SHP77 (cell line): ENCODE measurements at regions not wholly inside any gene's neighbourhood (a gene's known extent, or its start where the extent isn't known, plus 50 kb on each side); places are given as distances from the start of the nearest gene placed in this dataset.

Experiments
- DNase-seq, 2 experiments: peaks; one replicate each; lab custom pipeline; 2025; lab: John Stamatoyannopoulos, UW

GRCh38 chr9:88658311-88658822, 123.4 kb downstream of the NXNL2 start:
- DNase-seq = no peak

DNA sequence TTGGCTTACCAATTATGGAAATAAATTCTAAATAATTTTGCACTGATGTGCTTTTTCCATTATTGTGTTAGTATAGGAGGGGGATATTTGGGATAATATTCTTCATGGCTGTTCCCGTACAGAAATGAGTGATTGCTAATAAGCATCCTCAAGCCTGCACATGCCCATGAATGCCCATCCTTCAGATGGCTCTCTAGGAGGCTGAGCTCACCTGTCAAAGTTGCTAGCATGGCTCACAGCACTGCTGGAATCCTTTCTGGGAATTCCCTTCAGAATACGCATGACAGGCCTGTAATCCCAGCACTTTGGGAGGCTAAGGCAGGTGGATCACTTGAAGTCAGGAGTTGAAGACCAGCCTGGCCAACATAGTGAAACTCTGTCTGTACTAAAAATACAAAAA, 124.1 kb downstream of the NXNL2 start:
- DNase-seq = no peak

DNA sequence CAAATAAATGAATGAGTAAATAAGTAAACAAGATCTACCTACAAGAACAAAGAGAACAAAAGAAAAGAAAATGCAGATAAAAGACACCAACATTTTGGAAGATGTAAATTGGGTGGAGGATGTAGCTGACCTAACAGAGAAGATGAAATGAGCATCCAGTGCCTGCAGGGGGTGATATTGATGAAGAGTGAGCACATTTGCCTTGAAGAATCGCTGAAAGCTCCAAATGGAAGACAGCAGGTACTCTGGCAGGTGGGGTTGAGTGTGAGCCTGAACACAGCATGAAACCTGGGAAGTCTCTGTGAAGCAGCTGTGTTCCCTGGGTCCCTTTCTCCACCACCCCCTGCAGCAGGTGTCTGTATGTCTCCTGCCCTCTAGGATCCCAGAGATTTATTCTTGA, 125.6 kb downstream of the NXNL2 start:
- DNase-seq = no peak

GRCh38 chr9:88661759-88662158, 126.8 kb downstream of the NXNL2 start:
- no peak for DNase-seq

GRCh38 chr9:88663771-88664419, 128.9 kb downstream of the NXNL2 start:
- no peak for DNase-seq

DNA sequence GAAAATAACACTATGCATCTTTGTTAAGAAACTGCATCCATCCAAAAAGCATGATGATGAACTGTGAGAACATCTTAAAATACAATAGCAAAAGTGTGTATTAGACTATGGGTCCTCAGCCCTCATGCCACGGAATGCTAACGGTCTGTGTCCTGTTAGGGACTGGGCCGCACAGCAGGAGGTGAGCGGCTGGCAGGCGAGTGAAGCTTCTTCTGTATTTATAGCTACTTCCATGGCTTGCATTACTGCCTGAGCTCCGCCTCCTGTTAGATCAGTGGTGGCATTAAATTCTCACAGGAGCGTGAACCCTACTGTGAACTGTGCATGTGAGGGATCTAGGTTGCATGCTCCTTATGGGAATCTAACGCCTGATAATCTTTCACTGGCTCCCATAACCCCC, 129.8 kb downstream of the NXNL2 start:
- DNase-seq = no peak

DNA sequence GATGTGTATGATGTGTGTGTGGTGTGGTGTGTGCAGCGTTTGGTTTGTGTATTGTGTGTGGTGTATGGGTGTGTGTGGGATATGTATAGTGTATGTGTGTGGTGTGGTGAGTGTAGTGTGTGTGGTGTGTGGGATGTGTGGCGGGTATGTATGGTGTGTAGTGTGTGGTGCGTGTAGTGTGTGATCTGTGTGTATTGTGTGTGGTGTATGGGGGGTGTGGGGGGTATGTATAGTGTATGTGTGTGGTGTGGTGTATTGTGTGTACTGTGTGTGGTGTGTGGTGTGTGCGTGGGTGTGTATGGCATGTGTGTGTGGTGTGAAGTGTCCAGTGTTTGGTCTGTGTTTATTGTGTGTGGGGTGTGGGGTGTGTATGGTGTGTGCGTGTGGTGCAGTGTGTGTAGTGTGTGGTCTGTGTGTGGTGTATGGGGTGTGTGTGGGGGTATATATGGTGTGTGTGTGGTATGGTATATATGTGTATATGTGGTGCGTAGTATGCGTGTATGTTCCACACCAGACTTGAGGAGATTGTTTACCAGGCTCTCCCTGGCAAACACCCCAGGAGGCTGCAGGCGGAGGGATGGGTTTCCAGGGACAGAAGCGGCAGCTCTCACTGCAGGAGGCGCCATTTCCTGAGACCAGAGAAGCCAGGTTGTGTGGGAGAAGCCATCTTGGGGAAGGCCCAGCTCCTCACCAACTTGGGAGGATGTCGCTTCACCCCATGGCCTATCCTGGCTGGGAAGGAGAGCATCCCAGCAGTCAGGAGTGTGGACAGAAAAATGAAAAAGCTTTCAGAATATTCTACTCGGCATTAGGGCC, 138.1 kb downstream of the NXNL2 start:
- no peak for DNase-seq

GRCh38 chr9:88673886-88674285, 138.9 kb downstream of the NXNL2 start:
- no peak for DNase-seq

DNA sequence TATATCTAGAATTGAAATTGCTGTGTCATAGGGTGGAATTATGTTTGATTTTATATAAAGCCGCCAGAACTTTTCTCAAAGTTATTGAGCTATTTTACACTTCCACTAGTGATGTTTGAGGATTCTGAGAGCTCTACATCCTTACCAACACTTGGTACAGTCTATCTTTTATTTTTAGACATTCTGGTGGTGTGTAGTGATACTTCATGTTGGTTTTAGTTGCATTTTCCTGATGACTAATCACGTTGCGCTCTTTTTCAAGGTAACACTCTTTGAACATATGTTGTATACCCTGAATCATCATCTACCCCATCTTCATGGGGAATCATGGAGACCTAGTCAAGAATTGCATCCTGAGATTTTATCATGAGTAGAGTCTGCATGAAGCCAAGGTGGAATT, 141.7 kb downstream of the NXNL2 start:
- DNase-seq = no peak

DNA sequence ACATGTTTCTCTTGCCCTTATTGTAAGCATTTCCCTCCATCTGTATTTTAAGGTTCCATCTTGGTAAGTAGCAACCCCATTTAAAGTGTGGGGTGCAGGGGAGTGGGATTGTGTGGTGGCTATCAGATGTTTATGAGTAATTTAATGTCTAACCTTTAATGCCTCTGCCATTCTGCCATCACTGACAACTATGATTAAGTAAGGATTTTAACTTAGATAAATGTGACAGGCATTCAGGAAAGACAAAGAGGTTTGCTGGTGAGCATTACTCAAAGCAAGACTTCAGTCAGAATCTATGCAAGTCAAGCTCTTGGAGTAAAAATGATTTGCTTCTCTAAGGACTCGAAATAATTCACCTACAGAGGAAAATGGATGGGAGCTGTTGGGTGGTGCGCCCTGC, 143.0 kb downstream of the NXNL2 start:
- no peak for DNase-seq

DNA sequence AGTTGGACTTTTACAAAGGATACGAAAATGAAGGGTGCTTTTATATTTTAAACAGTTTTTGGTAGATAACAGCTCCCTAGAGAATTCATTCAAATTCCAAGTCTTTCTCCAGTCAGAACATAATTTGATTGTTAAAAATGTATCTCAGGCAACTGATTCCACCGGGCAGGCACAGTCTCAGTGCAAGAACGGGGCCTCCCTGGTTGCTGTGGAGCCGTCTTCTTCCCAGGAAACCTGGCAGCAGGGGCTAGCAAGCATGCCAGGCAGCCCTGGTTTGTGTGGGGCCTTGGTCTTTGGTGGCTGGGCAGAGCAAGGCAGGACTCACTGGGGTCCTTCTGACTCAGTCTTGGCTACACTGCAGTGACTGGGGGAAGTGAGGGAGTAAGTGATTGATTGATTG, 143.5 kb downstream of the NXNL2 start:
- no peak for DNase-seq

DNA sequence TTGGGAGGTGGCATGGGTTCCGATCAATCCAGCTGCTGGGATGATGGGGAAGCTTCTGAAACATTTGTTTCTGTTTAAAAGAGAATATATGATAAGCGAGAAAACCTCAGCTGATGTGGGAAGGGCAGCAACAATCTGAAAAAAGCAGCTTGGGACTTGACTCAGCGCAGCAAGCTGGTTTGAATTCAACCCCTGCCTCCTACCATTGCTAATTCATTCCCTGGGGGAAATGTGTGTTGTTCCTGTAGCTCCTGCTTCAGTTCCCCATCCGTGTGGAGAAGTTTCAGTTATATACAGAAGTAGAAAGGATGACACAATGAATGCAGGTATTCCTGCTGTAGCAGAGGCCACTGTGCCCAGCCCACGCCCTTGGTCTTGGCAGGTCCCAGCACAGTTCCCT, 145.1 kb downstream of the NXNL2 start:
- no peak for DNase-seq

GRCh38 chr9:88680505-88681160, 145.7 kb downstream of the NXNL2 start:
- DNase-seq = no peak

DNA sequence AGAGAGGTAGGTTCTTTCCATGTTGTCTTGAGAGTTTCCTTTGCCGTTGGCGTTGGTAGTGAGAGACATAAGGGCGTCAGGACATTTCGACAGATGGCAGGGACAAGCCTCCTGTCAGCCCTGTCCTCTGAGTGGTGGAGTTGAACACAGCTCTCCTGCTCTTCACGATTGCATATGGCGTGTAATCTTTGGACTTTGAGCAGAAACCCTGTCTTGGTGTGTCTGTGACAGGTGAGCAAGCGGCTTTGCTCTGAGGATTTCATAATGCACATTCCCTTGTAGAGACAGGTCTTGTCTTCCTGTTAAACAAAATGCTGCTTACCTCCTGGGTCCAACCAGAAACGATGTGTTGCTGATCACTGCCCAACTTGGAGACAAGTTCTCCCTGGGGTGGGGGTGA, 146.5 kb downstream of the NXNL2 start:
- DNase-seq = no peak

- DNase-seq = no peak
Observed at GRCh38 chr9:88682431-88682831, 147.5 kb downstream of the NXNL2 start.

DNA sequence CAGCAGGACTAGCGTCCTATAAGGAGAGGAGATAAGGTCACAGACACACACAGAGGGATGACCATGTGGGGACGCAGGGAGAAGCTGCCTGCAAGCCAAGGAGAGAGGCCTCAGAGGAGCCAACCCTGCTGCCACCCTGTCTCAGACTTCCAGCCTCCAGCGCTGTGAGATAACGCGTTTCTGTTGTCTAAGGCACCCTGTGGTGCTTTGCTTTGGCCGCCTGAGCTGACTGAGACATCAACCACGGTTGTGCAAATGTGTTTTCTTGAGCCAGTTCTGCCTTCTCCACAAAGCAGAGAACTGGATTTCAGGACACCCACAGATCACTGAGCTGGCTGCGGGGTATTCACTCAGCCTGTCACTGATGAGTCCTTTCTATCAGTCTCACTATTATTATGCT, 149.1 kb downstream of the NXNL2 start:
- DNase-seq = no peak

GRCh38 chr9:88684845-88685244, 149.9 kb downstream of the NXNL2 start:
- no peak for DNase-seq

DNA sequence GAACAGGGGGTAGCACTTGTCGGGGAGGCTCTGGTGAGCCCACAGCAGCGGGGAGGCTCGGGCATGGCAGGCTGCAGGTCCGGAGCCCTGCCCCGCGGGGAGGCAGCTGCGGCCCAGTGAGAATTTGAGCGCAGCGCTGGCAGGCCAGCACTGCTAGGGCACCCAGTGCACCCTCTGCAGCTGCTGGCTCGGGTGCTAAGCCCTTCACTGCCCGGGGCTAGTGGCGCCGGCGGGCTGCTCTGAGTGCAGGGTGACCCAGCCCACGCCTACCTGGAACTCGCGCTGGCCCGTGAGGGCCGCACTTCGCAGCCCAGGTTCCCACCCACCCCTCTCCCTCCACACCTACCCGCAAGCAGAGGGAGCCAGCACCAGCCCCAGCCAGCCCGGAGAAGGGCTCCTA, 151.0 kb downstream of the NXNL2 start:
- DNase-seq = no peak

GRCh38 chr9:88689509-88690298, 154.7 kb downstream of the NXNL2 start:
- DNase-seq = no peak

- DNase-seq = no peak
Observed at GRCh38 chr9:88690628-88691027, 155.7 kb downstream of the NXNL2 start.

GRCh38 chr9:88691091-88691490, 156.1 kb downstream of the NXNL2 start:
- DNase-seq = no peak

DNA sequence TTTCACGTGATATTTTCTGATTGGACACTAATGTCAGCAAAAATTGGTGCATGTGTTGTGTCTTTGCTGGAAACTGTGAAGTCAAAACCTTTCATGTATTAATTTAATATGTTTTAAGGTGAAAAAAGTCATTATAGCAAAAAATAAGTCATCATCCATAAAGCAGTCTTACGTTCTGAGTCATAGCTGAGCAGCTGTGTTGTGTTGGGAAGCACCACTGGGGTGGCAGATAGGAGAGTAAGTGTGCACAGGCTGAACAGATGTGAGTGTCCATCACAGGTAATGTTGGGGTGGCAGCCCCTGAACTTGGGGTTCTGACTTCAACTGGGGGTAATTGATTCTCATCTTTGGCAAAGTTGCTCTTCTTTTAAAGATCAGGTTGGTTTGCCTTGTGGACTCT, 156.8 kb downstream of the NXNL2 start:
- no peak for DNase-seq
